HG03159 (cell line): ENCODE measurements at regions not wholly inside any gene's neighbourhood (a gene's known extent, or its start where the extent isn't known, plus 50 kb on each side); places are given as distances from the start of the nearest gene placed in this dataset.
"Not testable (repeated sequence)": the region's sequence is repeated elsewhere in the genome, so short reads cannot be mapped to it uniquely, and the experiment has no call there.

Experiments used
- ATAC-seq: cut with Tn5 transposase; IDR thresholded peaks from one replicate; pipeline ENCODE4 v1.9.1; 2021; ENCODE audit warnings: mild to moderate bottlenecking, moderate library complexity; ENCODE audit not compliant: unreplicated experiment

DNA sequence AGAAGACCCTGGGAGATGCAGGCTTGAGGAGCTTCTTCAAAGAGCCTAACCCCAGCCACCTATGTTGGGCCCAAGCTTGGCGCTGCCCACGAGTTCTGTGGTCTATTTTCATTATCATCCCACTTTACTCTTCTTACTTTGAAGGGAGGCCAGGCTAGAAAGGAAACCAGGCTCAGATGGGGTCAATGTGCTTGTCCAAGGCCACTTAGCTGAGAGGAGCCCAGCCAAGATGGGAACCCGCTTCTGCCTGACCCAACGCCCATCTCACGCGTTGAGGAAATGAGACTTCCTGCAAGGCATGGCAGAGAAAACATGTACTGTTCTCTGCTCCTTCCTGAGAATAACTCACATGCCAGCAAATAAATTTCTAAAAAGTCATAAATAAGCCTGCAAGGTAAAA lies 486.3 kb upstream of the PROK2 start:
- no peak for ATAC-seq

DNA sequence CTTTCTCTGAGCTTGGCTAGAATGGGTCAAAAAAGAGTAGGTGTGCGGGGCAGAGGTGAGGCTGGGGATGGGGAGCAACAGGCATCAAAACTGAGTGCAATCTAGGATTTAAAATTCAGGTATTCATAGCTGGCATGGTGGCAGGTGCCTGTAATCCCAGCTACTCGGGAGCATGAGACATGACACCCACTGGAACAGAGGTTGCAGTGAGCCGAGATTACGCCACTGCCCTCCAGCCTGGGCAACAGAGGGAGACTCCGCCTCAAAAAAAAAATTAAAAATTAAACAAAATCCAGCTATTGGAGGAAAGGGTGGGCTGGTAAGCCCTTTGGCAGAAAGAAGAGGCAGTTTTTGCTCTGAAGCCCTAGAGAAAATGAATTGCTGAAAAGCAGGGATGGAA lies 485.8 kb upstream of the PROK2 start:
- no peak for ATAC-seq

DNA sequence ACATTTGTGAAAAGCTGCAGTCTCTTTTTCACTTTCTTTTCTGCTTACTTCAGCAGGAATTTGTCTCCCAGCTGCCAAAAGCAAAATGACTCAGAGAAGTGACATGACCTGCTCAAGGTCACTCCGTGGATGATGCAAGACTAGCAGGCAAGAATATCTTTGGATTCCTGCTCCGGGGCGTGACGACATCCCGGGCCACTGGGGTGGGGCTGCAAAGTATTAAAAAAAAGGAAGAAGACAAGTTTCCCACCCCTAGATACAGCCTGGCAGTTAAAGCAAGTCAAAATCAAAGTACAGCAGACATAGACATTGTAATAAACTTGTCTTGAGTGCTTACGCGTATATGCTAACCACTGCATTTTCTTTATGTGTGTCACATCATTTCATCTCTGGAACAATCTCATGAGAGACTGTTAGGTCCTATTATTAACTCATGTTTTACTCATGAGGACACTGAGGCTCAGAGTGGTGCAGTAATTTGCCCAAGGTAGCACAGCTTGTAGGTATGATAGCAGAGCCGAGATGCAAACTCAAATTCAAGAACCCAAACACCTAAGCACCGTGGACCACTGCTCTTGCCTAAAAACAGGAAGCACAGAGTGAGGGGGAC lies 485.2 kb upstream of the PROK2 start:
- no peak for ATAC-seq

DNA sequence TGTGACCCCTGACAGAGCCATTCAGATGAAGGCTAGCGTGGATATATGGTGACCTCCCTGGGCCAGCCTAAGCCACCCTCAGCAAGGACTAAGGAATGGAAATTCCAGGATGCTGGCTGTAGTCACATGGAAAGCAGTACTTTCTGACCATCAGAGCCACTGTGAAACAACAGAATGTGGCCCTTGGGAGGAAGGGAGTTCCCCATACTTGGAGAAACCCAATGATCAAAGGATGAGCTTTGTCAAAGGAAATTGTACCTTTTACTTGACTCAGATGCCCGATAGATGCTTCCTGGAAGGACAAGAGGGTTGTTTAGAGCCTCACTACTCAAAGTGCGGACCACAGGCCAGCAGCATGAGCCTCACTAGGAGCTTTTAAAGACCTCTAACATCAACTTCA lies 484.5 kb upstream of the PROK2 start:
- no peak for ATAC-seq

DNA sequence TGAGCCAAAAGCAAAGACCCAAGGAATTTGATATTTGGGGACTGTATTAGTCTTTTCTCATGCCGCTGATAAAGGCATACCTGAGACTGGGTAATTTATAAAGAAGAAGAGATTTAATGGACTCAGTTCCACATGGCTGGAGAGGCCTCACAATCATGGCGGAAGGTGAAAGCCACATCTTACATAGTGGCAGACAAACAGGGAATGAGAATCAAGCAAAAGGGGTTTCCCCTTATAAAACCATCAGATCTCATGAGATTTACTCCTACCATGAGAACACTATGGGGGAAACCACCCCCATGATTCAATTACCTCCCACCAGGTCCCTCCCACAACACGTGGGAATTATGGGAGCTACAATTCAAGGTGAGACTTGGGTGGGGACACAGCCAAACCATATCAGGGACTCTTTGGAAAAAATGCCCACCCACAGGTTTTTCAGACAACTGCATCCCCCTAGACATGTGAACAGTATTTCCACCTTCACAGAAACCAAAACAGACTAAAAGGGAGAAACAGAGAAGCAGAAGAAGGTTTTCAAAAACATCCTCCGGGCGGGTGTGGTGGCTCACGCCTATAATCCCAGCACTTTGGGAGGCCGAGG lies 482.1 kb upstream of the PROK2 start:
- ATAC-seq = not testable (repeated sequence)

DNA sequence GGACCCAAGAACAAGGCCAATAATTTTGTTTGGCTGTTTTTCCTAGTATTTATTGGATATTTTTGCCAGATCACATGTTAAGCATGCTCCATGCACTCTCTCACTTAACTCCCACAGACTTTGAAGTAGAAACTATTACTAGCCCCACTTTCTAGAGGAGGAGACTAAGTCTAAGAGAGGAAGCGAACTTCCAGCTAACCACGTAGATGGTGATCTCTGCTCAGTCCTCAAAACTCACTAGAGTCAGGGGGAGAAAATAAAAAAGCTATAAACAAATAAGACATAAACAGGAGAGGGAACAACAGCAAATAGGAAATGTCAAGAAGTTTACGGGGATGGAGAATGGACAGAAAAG lies 481.0 kb upstream of the PROK2 start:
- no peak for ATAC-seq

DNA sequence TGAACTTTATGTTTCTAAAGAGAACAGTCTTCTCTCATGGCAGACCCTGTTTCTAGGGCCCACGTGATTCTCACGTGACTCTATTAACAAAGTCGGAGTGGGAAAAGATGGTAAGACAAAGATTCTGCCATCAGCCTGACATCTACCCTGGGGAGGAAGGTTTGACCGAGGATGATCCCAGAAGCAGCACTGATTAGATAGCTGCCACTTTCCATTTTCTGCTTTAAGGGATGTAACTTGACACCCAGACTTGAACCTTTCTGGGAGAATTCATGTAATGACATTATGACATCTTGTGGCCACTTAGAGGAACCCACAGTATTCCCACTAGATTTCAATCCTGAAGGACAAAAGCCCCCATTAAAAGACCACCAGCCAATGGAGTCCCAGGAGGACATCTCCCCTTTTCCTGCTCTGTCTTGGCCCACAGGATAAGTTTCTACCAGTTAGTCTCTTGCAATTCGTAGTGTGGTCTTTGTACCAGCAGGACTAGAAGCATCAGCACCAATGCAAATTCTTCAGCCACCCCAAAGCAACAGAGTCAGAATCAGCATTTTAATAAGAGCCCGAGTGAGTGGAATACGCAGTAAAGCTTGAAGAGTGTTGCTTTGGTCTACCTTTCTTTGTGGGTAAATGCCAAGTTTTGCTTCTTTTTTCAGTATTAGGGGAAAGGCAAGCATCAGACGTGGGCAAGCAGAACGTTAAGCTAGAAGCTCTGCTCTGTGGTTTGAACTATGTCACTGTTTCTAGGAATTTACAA lies 480.5 kb upstream of the PROK2 start:
- no peak for ATAC-seq

DNA sequence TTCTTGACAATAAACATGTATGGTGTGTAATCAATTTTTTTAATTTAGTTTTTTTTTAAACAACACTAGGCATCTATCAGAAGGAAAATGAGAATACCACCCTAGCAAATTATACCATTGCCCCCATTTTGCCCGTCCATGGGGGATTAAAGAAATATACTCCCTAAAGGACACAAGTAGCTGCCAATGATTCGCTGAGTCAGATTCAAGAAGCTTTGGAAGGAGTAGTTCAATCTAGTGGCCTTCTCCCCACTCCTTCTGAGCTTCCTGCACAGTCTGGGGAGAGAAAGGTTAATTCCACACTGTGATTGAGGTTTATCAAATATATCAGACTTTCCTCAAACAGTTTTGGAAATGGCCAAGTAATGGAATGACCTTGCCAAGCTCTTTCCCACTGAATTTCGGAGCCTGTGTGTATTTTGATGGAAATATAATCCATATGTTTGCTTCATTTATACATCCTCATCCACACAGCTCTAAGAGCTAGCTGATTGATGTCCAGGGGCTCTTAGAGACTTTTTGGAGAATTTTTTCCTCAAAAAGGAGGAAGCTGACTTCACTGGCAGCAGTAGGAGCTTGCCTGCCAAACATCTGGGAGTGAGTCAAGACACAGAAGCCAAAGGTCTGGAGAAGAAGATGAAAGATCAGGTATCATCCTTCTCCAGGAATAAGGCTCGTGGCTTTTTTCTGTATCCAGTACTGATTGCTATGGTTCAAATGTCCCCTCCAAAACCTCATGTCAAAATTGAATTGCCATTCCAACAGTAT lies 478.5 kb upstream of the PROK2 start:
- no peak for ATAC-seq

DNA sequence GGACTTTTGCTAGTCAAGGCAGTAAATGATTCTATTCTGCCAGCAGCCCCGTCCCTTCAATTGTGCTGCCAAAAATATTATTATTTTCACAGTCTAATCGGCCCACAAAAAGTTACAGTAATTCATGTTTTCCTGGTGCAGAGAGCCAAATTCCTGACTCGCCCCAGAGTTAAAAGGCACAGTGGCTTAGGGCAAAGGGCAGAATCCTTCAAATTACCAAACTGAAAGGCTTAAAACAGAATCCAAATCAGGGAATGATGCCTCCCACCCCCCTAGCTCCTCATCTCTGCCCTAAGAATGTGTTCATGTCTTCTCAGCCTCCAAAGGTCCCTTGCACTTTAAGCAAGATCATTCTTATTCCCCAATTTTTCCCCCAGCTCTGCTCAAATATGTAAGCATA lies 477.8 kb upstream of the PROK2 start:
- no peak for ATAC-seq

DNA sequence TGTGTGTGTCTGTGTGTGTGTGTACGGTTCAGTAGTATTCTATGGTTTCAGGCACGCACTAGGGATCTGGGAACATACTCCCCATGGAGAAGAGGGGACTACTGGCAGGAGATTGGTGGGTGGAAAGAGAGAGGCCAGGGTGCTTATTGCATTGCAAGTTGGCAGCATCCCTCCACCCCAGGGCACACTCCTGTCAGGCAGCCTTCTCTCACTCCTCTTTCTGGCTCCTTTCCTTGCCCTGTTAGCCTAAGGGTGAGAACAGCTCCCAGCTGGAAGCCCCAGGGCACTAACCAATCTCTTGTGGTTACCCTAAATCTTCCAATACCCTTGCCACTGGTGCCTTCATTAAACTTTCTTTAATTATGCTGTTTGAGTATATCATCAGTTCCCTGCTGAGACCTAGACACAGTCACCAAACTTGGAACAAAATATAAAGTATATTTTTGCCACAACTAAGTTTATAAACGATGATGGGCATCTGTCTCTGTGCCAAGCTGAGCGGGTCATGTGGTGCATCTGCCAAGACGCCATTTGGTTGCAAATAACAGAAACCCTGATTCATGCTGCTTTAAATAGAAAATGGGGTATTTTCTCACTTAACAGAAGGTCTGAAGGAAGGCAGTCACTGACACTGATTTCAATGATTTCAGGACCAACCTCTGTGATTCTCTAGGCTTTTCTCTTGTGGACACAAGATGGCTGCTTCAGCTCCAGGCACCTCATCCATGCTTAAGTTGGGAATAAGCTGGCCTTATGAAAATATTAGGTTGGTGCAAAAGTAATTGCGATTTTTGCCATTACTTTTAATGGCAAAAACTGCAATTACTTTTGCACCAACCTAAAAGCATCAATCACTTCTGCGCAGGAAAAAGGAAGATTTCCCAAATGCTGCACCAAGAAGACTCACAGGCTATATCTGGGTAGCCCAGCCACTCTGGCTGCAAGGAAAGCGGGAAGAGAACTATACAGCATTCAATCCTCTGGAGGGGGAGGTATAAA lies 476.9 kb upstream of the PROK2 start:
- ATAC-seq = no peak

DNA sequence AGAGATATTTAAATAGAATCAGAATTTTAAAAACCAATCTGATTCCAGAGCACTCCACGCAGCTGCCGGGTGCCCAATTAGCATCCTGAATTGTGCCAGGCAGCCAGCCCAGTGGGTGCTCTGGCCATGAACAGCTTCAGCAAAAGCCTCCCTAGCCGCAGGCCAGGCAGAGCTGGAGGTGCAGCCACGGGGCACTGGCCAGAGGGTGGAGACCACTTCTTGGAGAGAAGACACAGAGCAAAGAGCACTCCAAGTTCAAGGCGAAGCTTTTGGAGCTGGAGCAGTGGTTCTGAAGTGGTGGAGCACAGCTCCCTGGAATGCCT lies 475.6 kb upstream of the PROK2 start:
- no peak for ATAC-seq

DNA sequence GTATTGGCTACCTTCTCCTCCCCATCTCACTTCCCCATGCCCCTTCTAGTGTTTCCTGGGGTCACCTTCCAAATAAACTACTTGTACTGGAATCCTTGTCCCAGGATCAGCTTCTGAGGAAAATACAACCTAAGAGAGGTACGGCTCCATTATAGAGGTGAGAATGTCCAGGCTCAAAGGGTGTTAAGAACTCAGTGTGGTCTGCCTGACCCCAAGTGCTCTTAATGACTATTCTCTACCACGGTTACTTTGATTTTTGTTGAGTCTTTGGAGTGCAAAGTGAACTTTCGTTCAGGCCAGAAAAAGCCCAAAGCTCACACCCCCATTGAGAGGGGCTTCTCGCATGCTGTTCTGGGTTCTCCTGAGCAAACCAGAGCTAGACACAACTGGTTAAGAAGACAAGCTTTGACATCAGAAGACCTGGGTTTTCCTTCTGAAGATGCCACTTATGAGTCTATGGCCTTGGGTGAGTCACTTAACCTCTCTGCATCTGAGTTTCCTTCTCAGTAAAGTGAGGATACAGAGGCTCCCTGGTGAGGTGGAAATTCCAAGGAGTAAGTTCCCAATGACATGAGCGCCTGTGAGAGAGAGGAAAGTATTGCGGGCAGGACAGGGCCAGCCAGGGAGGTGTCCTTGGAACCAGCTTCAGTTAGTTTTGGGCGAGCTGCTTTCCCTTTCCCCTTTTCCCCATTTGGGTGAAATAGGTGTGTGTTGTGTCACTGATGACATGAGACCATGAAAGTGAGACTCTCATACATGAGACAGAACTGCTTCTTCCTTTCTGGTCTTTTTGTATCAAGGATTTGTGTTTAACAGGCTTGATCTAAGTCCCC lies 475.0 kb upstream of the PROK2 start:
- ATAC-seq = no peak

DNA sequence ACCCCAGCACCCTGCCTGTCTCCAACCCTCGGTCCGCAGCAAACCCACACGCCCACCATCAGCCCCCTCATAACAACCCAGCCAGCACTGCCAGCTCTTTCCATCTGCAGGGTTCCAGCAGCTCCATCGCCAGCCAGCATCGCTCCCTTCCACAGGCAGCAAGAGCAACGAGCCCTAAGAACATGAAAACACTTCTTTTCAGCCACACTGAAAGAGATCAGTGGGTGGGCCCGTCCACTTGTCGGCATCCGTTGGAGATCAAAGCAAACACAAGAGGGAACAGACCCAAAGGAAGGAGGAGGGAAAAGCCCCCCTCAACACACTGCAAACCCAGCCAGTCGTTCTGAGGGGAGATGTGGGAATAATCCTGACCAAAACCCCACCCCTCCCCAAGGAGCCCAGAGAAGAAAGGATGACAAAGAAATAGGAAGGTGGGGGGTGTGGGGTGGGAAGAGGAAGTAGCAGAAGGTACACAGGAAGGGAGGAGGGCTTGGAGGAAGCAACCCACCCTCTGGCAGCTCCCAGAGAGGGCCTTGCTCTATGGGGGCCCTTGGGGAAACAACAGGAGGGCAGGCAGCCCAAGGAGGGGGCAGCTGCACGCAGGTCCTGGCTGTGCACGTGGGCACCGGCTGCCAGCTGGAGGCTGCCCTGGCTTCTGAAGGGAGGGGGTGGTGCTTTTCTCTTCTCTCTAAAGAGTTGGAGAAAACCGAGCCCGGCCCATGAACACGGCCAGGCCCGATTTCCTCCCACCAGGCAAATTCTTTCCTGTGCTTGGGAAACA lies 473.6 kb upstream of the PROK2 start:
- ATAC-seq = no peak

DNA sequence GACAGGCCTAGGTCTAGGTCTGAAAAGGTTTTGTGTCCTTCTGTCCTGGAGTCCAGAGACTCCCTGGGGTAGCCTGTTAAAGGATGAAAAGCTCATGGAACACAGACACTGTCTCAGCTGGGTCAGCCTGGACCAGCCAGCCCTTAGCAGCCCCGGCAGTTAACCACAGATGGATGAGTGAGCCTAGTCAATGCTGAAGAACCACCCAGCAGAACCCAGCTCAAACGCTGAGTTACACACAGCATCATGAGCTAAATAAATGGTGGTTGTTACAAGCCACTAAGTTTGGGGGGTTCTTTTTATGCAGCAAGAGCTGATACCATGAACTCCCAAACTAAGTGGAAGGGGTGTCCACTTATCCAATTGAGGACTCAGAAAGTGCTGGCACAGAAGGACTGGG lies 472.8 kb upstream of the PROK2 start:
- ATAC-seq = no peak

DNA sequence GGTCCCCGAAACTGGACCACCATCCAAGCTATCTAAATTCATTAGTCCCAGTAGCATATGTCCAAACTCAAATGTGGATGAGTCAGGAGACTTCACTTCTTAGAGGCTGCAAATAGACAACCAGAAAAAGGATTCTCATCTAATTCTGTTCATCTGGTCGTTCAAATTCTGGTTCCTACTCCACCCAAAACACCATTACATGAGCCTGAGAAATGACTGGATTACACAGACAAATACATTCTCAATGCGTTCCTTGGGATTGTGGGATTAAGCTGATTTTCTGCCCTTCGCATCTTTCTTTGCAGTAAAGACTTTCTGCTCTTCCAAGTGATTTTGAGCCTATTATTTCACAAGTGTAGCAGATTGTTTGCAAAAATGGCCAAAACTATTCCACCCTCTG lies 472.3 kb upstream of the PROK2 start:
- no peak for ATAC-seq

DNA sequence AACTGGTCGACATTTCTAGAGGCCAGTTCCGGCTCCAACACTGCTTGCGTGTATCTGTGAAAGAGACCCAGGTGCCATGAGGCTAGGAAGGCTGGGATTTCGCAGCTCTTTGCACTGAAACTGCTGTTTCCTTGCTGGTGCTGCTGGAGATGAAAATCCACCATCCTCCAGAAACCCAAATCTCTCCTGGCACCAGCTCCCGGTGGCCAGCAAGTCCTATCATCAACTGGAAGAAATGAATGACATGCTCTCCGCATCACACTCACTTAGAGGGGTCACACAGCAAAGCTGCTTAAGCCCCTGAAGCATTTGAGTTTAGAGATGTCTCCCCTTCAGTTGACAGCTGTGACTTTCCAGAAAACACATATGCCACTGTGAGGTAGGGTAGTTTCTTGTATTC lies 471.8 kb upstream of the PROK2 start:
- ATAC-seq = no peak

DNA sequence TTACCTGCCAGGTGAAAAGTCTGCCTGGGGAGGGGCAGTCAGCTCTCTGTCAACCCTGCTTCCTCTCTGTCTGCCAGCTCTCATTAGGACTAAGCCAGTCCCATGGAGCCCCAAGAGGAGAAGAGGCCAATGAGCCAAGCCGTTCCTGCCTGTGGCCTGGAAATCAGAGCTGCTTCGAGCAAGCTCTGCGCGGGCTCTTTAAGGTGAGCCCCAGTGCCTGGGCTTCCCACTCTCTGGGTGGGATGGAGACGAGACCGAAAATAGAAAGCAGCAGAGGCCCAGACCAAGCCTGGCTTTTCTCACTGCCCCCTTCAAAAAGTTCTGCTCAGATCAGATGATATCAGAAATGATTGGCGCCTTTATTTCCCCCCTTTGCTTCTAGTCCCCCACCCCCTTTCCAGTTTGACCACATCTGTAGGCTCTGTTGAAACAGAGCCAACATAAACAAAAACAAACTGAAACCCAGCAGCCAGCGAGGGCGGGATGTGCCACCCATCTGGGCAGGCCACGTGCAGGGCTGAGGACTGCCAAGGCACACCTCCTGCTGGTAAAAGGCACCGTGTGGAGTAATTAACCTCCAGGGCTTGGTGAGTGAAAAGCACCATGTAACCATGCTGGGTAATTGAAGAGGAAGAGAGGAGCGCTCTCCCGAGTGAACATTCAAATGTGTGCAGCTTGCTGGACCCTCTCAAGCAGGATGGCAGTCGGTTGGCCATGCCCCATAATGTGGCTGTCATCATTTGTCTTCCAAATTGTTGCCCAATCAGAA lies 471.0 kb upstream of the PROK2 start:
- no peak for ATAC-seq

DNA sequence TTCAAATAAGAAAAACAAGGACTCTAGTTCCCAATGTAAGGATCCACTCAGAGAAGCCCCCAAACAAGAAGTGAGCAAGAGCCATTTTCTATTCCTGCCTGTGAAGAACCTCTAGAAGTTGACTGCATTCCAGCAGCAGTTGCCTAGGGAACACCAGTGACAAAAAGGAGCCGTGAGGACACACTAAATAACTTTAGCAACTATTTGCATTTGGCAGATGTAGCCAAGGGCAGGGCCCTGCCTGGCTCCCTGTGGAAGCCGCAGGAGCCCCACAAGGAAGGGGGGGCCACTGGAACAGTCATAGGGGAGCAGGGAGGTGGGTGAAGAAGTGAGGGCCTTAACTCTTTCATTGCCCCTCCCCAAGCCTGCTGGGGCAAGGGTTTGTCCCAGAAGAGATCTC lies 470.2 kb upstream of the PROK2 start:
- no peak for ATAC-seq
